Endothelial cell of hepatic sinusoid (primary cell): ENCODE measurements at regions not wholly inside any gene's neighbourhood (a gene's known extent, or its start where the extent isn't known, plus 50 kb on each side); places are given as distances from the start of the nearest gene placed in this dataset.

Source experiments
- in situ Hi-C: cut with HindIII; loops from 2 replicates; pipeline ENCODE4 v1.10.0; 2017; ENCODE audit warnings: low sequenced_read_pairs

GRCh38 chr7:49244543-49244942 lies 320.2 kb downstream of the CDC14C start:
- in situ Hi-C loops = no loop called here

GRCh38 chr7:49245062-49245461 lies 320.7 kb downstream of the CDC14C start:
- in situ Hi-C loops = no loop called here

- in situ Hi-C loops = no loop called here
Measured at GRCh38 chr7:49247759-49248158, 323.4 kb downstream of the CDC14C start.

GRCh38 chr7:49255054-49255453 lies 330.7 kb downstream of the CDC14C start:
- in situ Hi-C loops = no loop called here

GRCh38 chr7:49260538-49260937 lies 336.2 kb downstream of the CDC14C start:
- in situ Hi-C loops = no loop called here

GRCh38 chr7:49261928-49262327 lies 337.6 kb downstream of the CDC14C start:
- in situ Hi-C loops = no loop called here

- in situ Hi-C loops = no loop called here
Measured at GRCh38 chr7:49264530-49264929, 340.2 kb downstream of the CDC14C start.

GRCh38 chr7:49273897-49274296 lies 349.6 kb downstream of the CDC14C start:
- in situ Hi-C loops = no loop called here

GRCh38 chr7:49279891-49280290 lies 355.5 kb downstream of the CDC14C start:
- in situ Hi-C loops = no loop called here

- in situ Hi-C loops = no loop called here
Measured at GRCh38 chr7:49287653-49288052, 363.3 kb downstream of the CDC14C start.

GRCh38 chr7:49294611-49295010 lies 370.3 kb downstream of the CDC14C start:
- in situ Hi-C loops = no loop called here

GRCh38 chr7:49295146-49295545 lies 370.8 kb downstream of the CDC14C start:
- in situ Hi-C loops = no loop called here

GRCh38 chr7:49297958-49298357 lies 373.6 kb downstream of the CDC14C start:
- in situ Hi-C loops = no loop called here

GRCh38 chr7:49308787-49309186 lies 384.4 kb downstream of the CDC14C start:
- in situ Hi-C loops = no loop called here

GRCh38 chr7:49320083-49320482 lies 395.7 kb downstream of the CDC14C start:
- in situ Hi-C loops = no loop called here

- in situ Hi-C loops = no loop called here
Measured at GRCh38 chr7:49321843-49322242, 397.5 kb downstream of the CDC14C start.

- in situ Hi-C loops = no loop called here
Measured at GRCh38 chr7:49322476-49322875, 398.1 kb downstream of the CDC14C start.

- in situ Hi-C loops = no loop called here
Measured at GRCh38 chr7:49324040-49324439, 399.7 kb downstream of the CDC14C start.

- in situ Hi-C loops = no loop called here
Measured at GRCh38 chr7:49324707-49325106, 400.4 kb downstream of the CDC14C start.

GRCh38 chr7:49325571-49325970 lies 401.2 kb downstream of the CDC14C start:
- in situ Hi-C loops = no loop called here

GRCh38 chr7:49327155-49327554 lies 402.8 kb downstream of the CDC14C start:
- in situ Hi-C loops = no loop called here

GRCh38 chr7:49333180-49333881 lies 409.0 kb downstream of the CDC14C start:
- in situ Hi-C loops = no loop called here

- in situ Hi-C loops = no loop called here
Measured at GRCh38 chr7:49341849-49342248, 417.5 kb downstream of the CDC14C start.
